HFFc6 (cell line): ENCODE measurements at regions not wholly inside any gene's neighbourhood (a gene's known extent, or its start where the extent isn't known, plus 50 kb on each side); places are given as distances from the start of the nearest gene placed in this dataset.

Source experiments
- DNase-seq: peaks from one replicate; pipeline ENCODE4 v3.0.0-alpha.2; 2018
- H3K27ac Mint-ChIP-seq: 2 replicates; pipeline ENCODE4 v1.8.0; 2020; ENCODE audit warnings: mild to moderate bottlenecking, mixed read lengths
- H3K27me3 Mint-ChIP-seq: 2 replicates; pipeline ENCODE4 v1.8.0; 2021; ENCODE audit warnings: mild to moderate bottlenecking, moderate library complexity, mixed read lengths; ENCODE audit not compliant: insufficient read depth
- H3K36me3 Mint-ChIP-seq: 2 replicates; pipeline ENCODE4 v1.8.0; 2021; ENCODE audit warnings: low read depth, mixed read lengths
- H3K4me1 Mint-ChIP-seq: 2 replicates; pipeline ENCODE4 v1.8.0; 2020; ENCODE audit warnings: low read depth, mixed read lengths
- H3K4me3 Mint-ChIP-seq: 2 replicates; pipeline ENCODE4 v1.8.0; 2020; ENCODE audit warnings: mild to moderate bottlenecking, moderate library complexity, mixed read lengths
- H3K9me3 Mint-ChIP-seq: 2 replicates; pipeline ENCODE4 v1.8.0; 2020; ENCODE audit warnings: mild to moderate bottlenecking, mixed read lengths
- CTCF ChIP-seq: fragments of 200-600 bp; sonication (generic); IDR thresholded peaks from 2 replicates; pipeline ENCODE4 v1.5.0; 2021; ENCODE audit warnings: antibody characterized with exemption, mild to moderate bottlenecking

DNA sequence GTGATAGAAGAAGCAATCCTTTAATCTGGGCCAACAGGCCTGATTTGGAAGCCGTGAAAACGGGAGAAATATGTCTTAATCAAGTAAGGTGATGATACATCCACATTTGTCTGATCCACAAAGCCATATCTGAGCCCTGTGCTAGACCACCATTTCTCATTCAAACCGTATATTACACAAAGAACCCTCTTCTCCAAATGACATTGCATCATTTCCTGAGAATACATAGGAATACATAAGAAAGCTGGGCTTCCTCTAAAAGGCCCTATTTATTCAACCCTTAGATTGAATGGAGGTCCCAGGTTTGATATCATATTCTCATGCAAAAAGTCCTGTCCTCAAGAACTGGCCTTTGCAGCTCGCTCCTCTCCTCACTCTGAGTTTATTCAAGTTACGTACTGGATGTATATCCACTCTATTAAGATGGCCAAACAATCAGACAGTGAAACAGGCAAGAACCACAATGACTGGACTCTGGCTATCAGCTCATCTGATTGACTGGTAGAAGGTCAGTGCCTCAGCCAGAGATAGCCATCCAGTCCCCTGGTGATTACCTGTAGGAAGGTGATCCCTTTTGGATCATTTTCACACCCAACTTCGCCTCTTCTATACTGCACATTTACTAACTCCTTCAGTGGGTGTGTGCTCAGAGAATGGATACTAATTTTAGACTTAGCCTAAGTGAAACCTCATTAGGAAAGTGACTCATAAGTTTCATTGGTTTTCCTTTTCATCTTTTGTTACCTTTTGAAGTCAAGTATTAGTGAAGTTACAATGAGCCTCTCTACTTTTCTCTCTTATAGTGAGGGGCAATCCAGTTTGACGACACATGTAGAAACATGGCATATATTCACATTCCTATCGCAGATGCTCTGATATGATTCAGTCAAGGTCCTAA is 167.6 kb upstream of the WWC1 start:
- Mint-ChIP-seq H3K27ac (no peak overlapping the region), H3K9me3 (no peaks in the 10 kb centered on the region), H3K27me3 (peaks cover 10% of the 10 kb centered on the region), H3K4me3 (no peak overlapping the region), H3K36me3 (no peaks in the 10 kb centered on the region), H3K4me1 (peaks cover 22% of the 10 kb centered on the region; the same call in 1 of the 2 replicates)
- no peak for DNase-seq
- no peak for TF ChIP-seq CTCF

- Mint-ChIP-seq H3K27me3 (peaks cover 10% of the 10 kb centered on the region), H3K27ac (no peak overlapping the region), H3K36me3 (no peaks in the 10 kb centered on the region), H3K9me3 (no peaks in the 10 kb centered on the region), H3K4me3 (no peak overlapping the region), H3K4me1 (peaks cover 14% of the 10 kb centered on the region; the same call in 1 of the 2 replicates)
- TF ChIP-seq CTCF: no peak
- no peak for DNase-seq
Observed at GRCh38 chr5:168125445-168126199, 165.8 kb upstream of the WWC1 start.

DNA sequence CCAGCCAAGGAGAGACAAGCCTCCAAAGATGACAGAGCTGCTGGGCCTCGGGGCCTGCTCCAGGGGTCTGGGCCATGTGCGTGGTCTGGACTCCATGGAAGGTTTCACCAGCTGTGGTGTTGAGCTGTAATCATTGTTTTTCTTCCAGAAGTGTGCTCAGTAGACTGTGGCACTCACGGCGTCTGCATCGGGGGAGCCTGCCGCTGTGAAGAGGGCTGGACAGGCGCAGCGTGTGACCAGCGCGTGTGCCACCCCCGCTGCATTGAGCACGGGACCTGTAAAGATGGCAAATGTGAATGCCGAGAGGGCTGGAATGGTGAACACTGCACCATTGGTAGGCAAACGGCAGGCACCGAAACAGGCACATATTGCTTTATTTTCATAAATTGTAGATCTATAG is 164.8 kb upstream of the WWC1 start:
- DNase-seq: no peak
- no peak overlapping the region for H3K27ac Mint-ChIP-seq
- no peak overlapping the region for H3K4me3 Mint-ChIP-seq
- peaks cover 7% of the 10 kb centered on the region; the same call in 1 of the 2 replicates for H3K4me1 Mint-ChIP-seq
- H3K27me3 Mint-ChIP-seq: peaks cover 10% of the 10 kb centered on the region
- no peak for TF ChIP-seq CTCF
- no peaks in the 10 kb centered on the region for H3K9me3 Mint-ChIP-seq
- H3K36me3 Mint-ChIP-seq: no peaks in the 10 kb centered on the region

DNA sequence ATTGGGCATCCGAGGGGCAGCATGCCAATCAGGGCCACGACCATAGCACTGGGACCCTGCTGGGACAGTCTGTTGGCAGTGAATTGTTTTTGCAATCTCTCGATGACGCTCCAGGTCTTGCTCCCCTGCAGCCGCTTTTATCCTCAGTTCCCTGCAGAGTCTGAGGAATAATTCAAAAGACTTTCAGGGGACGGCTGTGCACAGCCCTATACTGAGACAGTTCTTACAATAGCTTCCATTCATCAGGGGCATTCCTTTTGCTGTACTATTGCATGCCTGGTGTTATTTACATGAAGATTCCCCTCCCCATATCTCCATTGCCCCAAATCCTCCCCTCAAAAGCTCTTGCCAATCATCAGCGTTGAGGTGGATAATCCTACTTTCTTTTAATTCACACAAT is 163.3 kb upstream of the WWC1 start:
- Mint-ChIP-seq H3K36me3 (no peaks in the 10 kb centered on the region), H3K27ac (no peak overlapping the region), H3K27me3 (peaks cover 10% of the 10 kb centered on the region), H3K4me3 (no peak overlapping the region), H3K9me3 (no peaks in the 10 kb centered on the region), H3K4me1 (peaks cover 20% of the 10 kb centered on the region)
- TF ChIP-seq CTCF: no peak
- no peak for DNase-seq

DNA sequence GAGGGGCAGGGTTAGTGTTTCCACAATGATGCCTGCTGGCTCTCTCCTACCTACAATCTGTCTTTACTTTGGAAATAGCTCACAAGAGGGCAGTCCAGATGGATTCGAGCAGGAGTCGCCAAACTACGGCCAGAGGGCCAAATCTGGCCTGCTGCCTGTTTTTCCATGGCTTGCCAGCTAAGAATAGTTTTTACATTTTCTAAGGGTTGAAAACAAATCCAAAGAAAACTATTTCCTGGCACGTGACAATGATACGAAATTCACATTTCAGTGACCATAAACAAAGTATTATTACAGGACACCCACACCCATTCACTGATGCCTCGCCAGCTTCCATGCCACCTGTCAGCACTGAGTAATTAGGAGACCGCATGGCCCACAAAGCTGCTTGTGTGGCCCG is 162.9 kb upstream of the WWC1 start:
- Mint-ChIP-seq H3K4me3 (no peak overlapping the region), H3K27me3 (peaks cover 10% of the 10 kb centered on the region), H3K4me1 (peaks cover 20% of the 10 kb centered on the region), H3K27ac (no peak overlapping the region), H3K9me3 (no peaks in the 10 kb centered on the region), H3K36me3 (no peaks in the 10 kb centered on the region)
- TF ChIP-seq CTCF: no peak
- no peak for DNase-seq
